ENCODE measurements at regions not wholly inside any gene's neighbourhood (a gene's known extent, or its start where the extent isn't known, plus 50 kb on each side); places are given as distances from the start of the nearest gene placed in this dataset.

- DNase-seq (ENCODE audit: low read depth in 2 of 2) = no peak
- TF ChIP-seq CTCF (IDR thresholded peaks at IDR 0.05; ENCODE audit: low read depth, low read length) = no peak
- no peak overlapping the region for H3K4me3 ChIP-seq (replicated peaks in 1 of 2; ENCODE audit: low read depth in 2 of 2, low read length in 2 of 2)
Observed at GRCh38 chr13:39847336-39847735, 191.9 kb downstream of the COG6 start.

- no peak overlapping the region for H3K4me3 ChIP-seq (replicated peaks in 1 of 2; ENCODE audit: low read depth in 2 of 2, low read length in 2 of 2)
- DNase-seq (ENCODE audit: low read depth in 2 of 2) = peak; percentile 5 to 21
- no peak for TF ChIP-seq CTCF (IDR thresholded peaks at IDR 0.05; ENCODE audit: low read depth, low read length)
Observed at GRCh38 chr13:39855236-39855635, 199.8 kb downstream of the COG6 start.

GRCh38 chr13:39856714-39857113, 201.3 kb downstream of the COG6 start:
- no peak for DNase-seq (ENCODE audit: low read depth in 2 of 2)
- no peak for TF ChIP-seq CTCF (IDR thresholded peaks at IDR 0.05; ENCODE audit: low read depth, low read length)
- H3K4me3 ChIP-seq (replicated peaks in 1 of 2; ENCODE audit: low read depth in 2 of 2, low read length in 2 of 2) = no peak overlapping the region

GRCh38 chr13:39858794-39859193, 203.3 kb downstream of the COG6 start:
- TF ChIP-seq CTCF (IDR thresholded peaks at IDR 0.05; ENCODE audit: low read depth, low read length) = no peak
- H3K4me3 ChIP-seq (replicated peaks in 1 of 2; ENCODE audit: low read depth in 2 of 2, low read length in 2 of 2) = no peak overlapping the region
- DNase-seq (ENCODE audit: low read depth in 2 of 2) = no peak

GRCh38 chr13:39859898-39860297, 204.4 kb downstream of the COG6 start:
- TF ChIP-seq CTCF (IDR thresholded peaks at IDR 0.05; ENCODE audit: low read depth, low read length) = no peak
- no peak for DNase-seq (ENCODE audit: low read depth in 2 of 2)
- H3K4me3 ChIP-seq (replicated peaks in 1 of 2; ENCODE audit: low read depth in 2 of 2, low read length in 2 of 2) = no peak overlapping the region

GRCh38 chr13:39862900-39863299, 207.4 kb downstream of the COG6 start:
- DNase-seq (ENCODE audit: low read depth in 2 of 2) = peak in 1 of 2 donors; percentile 7

More at GRCh38 chr13:39862900-39863299, 207.4 kb downstream of the COG6 start:
- H3K4me3 ChIP-seq (replicated peaks in 1 of 2; ENCODE audit: low read depth in 2 of 2, low read length in 2 of 2) = no peak overlapping the region
- TF ChIP-seq CTCF (IDR thresholded peaks at IDR 0.05; ENCODE audit: low read depth, low read length) = no peak

Measured in cardiac fibroblast (primary cell).